Left ventricle myocardium superior (tissue), 1 donor: ENCODE measurements at regions not wholly inside any gene's neighbourhood (a gene's known extent, or its start where the extent isn't known, plus 50 kb on each side); places are given as distances from the start of the nearest gene placed in this dataset.
"Not testable (repeated sequence)": the region's sequence is repeated elsewhere in the genome, so short reads cannot be mapped to it uniquely, and the experiment has no call there.

Experiments
- ATAC-seq: fragments of 200-7000 bp; cut with Tn5 transposase; one replicate; pipeline ENCODE4 v1.9.1; 2020; ENCODE audit warnings: mild to moderate bottlenecking, moderate library complexity
- DNase-seq: peaks from one replicate; pipeline ENCODE4 v3.0.0-alpha.2; 2020
- intact Hi-C: fragments of 100-400 bp; cut with micrococcal nuclease; formaldehyde crosslinking; loops from one replicate; pipeline ENCODE4 v1.11.0; 2022
- donor health status: DM: no; HTN: yes; CAD: no; lungs with severe emphysema.

GRCh38 chr4:177494791-177495190 is 52.6 kb upstream of the AGA start:
- intact Hi-C loops: no loop called here
- DNase-seq: no peak
- no peak for ATAC-seq

GRCh38 chr4:177495626-177496025 is 53.4 kb upstream of the AGA start:
- ATAC-seq, intact Hi-C loops: not testable (repeated sequence)

DNA sequence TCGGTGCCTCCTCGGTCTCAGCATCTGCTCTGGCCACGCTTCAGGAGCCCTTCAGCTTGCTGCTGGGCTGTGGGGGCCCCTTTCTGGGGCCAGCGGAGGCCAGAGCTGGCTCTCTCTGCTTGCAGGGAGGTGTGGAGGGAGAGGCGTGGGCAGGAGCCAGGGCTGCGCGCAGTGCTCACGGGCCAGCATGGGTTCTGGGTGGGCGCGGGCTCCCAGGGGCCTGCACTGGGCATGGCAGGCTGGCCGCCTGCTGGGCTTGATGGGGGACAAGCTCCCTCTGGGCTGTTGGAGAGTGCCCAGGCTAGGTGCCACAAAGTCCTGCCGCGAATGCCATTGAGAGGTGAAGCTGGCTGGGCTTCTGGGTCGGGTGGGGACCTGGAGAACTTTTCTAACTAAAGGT is 57.3 kb upstream of the AGA start:
- ATAC-seq (no peak), DNase-seq (no peak)
- intact Hi-C loops: no loop called here

More at GRCh38 chr4:177495626-177496025, 53.4 kb upstream of the AGA start:
- not testable (repeated sequence) for DNase-seq

GRCh38 chr4:177505171-177505615 is 63.0 kb upstream of the AGA start:
- ATAC-seq (no peak), DNase-seq (no peak)
- intact Hi-C loops: no loop called here

DNA sequence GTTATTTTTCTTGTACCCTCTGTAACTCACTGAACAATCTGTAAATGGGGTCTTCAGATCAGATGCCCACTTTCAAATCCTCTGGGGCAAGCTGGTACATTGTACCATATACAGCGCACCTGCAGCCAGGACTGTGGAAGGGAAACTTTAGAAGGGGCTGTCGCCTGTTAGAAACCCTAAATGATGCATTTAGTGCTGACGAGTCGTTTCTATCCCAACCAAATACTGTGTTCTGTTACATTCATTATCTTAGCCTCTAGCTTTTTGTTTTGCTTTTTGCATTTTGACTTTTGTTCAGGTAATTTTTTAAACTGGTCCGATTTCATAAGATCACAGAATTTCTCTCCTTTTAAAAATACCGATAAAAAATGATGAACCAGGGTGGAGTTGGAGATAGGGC is 66.4 kb upstream of the AGA start:
- intact Hi-C loops: no loop called here
- no peak for ATAC-seq
- no peak for DNase-seq

GRCh38 chr4:177509226-177509745 is 67.0 kb upstream of the AGA start:
- intact Hi-C loops: no loop called here
- ATAC-seq: no peak
- no peak for DNase-seq

DNA sequence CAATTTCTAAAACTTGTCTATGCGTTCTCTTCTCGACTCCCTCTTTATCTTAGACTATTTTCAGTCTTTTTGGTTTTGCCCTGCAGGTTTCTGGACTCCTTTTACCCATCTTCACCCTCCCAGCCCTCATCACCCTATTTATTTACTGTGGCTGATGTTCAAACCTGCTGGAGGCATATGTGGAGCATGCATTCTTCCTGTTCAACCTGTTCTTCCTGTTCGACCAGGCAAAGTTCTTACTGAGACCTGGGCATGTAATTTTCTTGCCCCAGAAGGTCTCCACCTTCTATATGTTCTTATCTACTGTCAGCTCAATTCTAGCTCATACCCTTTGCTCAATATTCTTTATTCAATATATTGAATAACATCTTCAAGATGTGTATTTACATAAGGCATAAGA is 69.4 kb upstream of the AGA start:
- DNase-seq (no peak), ATAC-seq (no peak)
- intact Hi-C loops: no loop called here

- DNase-seq (no peak), ATAC-seq (no peak)
- intact Hi-C loops: no loop called here
Observed at GRCh38 chr4:177512646-177513045, 70.4 kb upstream of the AGA start.

DNA sequence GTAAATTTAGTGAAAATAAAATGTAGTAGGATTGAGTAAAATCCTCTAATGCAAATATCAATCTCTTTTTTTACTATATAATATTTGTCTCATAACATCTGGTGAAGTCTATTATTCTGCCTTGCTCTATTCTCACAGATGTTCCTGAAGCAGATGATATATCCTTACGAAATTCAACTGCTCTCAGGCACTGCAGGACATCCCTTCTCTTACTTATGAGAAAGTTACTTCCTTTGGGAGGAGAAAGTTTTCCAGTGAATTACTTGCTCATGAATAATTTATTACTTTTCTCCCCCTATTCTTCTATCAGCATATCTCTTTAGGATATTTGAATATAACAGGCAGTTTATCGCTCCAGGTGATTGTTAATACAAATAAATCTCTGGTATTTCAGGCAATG is 75.6 kb upstream of the AGA start:
- DNase-seq: no peak
- ATAC-seq: no peak
- intact Hi-C loops: no loop called here

GRCh38 chr4:177519481-177520260 is 77.4 kb upstream of the AGA start:
- DNase-seq (no peak), ATAC-seq (no peak)
- intact Hi-C loops: no loop called here

GRCh38 chr4:177528620-177529019 is 86.4 kb upstream of the AGA start:
- no peak for ATAC-seq
- intact Hi-C loops: no loop called here
- no peak for DNase-seq

DNA sequence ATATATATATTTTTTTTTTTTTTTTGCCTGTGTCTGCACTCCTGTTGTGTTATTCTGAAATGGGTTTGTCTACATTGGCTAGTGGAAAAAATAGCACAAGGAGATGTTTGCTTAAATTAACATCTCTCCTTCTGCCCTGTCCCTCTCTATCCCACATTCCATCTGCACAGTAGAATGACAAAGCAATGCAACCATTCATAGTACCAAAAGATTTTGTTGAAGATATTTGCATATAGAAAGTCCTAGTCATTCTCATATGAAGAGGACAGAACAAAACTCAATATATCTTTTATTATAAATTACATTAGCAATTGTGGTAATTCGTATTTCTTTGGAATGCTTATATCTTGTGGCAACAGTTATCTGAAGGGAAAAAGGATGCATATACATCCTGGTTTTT is 88.3 kb upstream of the AGA start:
- intact Hi-C loops: no loop called here
- ATAC-seq: no peak
- DNase-seq: no peak

DNA sequence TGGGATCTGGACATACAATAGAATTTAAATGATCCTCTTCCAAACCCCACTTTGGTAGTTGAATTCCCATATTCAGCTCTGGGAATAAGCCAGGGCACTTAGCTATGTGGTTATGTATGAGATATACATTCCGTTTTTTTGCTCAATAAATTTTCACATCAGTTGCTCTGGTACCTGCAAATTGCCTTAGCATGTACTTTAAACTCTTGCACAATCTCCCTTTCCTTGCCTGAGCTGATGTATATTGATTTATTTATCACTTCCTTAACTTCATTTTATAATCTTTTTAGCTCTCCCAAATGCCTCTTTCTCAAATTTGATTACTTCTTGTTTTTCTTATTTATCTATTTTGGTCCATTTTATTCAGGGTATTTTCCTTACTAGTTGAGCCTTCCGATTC is 90.1 kb upstream of the AGA start:
- DNase-seq (no peak), ATAC-seq (no peak)
- intact Hi-C loops: no loop called here

DNA sequence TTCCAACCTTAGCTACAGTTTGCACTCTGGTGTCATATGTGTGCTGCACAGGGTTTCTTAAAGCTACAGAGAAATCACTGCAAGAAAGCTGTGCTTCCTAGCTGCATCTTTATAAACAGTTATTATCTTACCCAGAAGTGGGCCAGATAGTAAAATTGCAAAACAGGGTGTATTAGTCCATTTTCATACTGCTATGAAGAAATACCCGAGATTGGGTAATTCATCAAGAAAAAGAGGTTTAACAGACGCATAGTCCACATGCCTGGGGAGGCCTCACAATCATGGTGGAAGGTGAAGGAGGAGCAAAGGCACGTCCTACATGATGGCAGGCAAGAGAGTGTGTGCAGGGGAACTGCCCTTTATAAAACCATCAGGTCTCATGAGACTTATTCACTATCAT is 92.6 kb upstream of the AGA start:
- ATAC-seq, DNase-seq, intact Hi-C loops: not testable (repeated sequence)

GRCh38 chr4:177546745-177547144 is 104.5 kb upstream of the AGA start:
- no peak for DNase-seq
- no peak for ATAC-seq
- intact Hi-C loops: no loop called here

DNA sequence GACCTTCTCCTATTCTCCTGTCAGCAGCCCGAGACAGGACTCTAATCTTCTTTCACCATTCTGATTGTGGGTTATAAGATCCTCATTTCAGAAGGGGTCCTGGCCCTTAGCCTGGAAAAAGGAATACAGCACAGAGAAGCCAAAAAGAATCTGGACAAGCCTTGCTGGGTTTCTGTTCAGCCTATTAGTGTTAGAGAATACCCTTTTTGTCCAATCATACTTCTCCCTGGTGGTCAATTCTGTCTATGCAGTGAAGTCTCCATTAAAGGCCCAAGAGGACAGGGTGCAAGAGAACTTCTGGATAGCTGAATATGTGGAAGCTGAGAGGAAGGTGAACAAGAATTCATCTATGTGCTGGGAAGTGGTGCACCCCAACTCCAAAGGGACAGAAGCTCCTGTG is 105.7 kb upstream of the AGA start:
- ATAC-seq: no peak
- no peak for DNase-seq

DNA sequence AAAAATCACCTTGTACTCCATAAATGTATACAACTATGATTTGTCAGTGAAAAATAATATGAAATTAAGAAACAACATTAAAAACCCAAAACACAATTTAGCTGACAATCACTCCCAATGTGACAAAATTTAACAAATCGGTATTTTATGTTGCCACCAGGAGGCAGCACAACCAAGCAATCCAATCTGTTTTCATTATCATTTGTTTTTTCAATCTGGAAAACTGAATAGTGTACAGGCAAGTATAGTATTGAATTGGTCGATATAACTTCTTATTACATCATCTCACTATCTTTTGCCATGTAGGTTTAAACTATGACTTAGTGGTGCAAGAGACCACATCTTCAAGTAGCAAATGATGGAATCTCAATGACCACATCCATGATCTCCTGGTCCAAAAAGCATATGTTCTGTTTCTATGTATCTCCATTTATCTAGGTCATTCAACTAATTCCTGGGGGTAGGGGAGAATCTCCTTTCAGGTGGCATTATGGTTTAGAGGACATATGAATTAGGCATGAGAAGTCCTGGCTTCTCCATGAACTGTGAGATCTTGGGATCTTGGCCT is 112.9 kb upstream of the AGA start:
- no peak for DNase-seq
- intact Hi-C loops: no loop called here
- ATAC-seq: no peak

More for the DNA sequence above, 105.7 kb upstream of the AGA start:
- intact Hi-C loops: no loop called here

DNA sequence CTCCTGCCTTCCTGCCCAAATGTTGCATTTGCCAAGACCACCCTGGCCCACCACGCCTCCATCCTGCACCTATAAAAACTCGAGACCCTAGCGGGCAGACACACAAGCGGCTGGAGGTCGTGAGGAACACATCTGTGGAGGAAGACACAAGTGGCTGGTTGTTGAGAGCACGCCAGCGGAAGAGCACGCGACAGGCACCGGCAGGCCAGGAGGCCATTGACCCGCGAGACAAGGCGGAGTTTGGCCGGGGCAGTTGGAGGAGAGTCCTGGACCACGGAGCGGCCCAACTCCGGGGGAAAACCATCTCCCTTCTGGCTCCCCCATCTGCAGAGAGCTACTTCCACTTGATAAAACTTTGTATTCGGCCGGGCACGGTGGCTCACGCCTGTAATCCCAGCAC is 115.2 kb upstream of the AGA start:
- intact Hi-C loops: no loop called here
- DNase-seq: no peak

GRCh38 chr4:177558995-177559394 is 116.8 kb upstream of the AGA start:
- no peak for DNase-seq
- intact Hi-C loops: no loop called here
- ATAC-seq: no peak

More for the DNA sequence above, 115.2 kb upstream of the AGA start:
- no peak for ATAC-seq

GRCh38 chr4:177562163-177562562 is 119.9 kb upstream of the AGA start:
- intact Hi-C loops: no loop called here
- no peak for DNase-seq
- ATAC-seq: no peak

GRCh38 chr4:177562859-177563258 is 120.6 kb upstream of the AGA start:
- ATAC-seq (no peak), DNase-seq (no peak)
- intact Hi-C loops: no loop called here
